DMS114 treated with DMSO at 0.1 percent for 48 hours (cell line): ENCODE measurements at regions not wholly inside any gene's neighbourhood (a gene's known extent, or its start where the extent isn't known, plus 50 kb on each side); places are given as distances from the start of the nearest gene placed in this dataset.

Experiments
- DNase-seq: peaks from one replicate; lab custom pipeline; 2025; ENCODE audit not compliant: unreplicated experiment; lab: John Stamatoyannopoulos, UW

GRCh38 chr3:145951441-145951840 lies 209.5 kb downstream of the PLOD2 start:
- DNase-seq: no peak

- no peak for DNase-seq
Measured at GRCh38 chr3:145952536-145952935, 208.4 kb downstream of the PLOD2 start.

GRCh38 chr3:145953316-145953715 lies 207.7 kb downstream of the PLOD2 start:
- DNase-seq: no peak

- DNase-seq: no peak
Measured at GRCh38 chr3:145959457-145960088, 201.4 kb downstream of the PLOD2 start.

- DNase-seq: no peak
Measured at GRCh38 chr3:145963111-145963510, 197.9 kb downstream of the PLOD2 start.

GRCh38 chr3:145967043-145967442 lies 193.9 kb downstream of the PLOD2 start:
- no peak for DNase-seq

GRCh38 chr3:145971186-145971585 lies 189.8 kb downstream of the PLOD2 start:
- no peak for DNase-seq

- DNase-seq: no peak
Measured at GRCh38 chr3:145972851-145973250, 188.1 kb downstream of the PLOD2 start.

GRCh38 chr3:145981056-145981455 lies 179.9 kb downstream of the PLOD2 start:
- no peak for DNase-seq

- no peak for DNase-seq
Measured at GRCh38 chr3:145983101-145983500, 177.9 kb downstream of the PLOD2 start.
